ENCODE measurements at regions not wholly inside any gene's neighbourhood (a gene's known extent, or its start where the extent isn't known, plus 50 kb on each side); places are given as distances from the start of the nearest gene placed in this dataset.

DNA sequence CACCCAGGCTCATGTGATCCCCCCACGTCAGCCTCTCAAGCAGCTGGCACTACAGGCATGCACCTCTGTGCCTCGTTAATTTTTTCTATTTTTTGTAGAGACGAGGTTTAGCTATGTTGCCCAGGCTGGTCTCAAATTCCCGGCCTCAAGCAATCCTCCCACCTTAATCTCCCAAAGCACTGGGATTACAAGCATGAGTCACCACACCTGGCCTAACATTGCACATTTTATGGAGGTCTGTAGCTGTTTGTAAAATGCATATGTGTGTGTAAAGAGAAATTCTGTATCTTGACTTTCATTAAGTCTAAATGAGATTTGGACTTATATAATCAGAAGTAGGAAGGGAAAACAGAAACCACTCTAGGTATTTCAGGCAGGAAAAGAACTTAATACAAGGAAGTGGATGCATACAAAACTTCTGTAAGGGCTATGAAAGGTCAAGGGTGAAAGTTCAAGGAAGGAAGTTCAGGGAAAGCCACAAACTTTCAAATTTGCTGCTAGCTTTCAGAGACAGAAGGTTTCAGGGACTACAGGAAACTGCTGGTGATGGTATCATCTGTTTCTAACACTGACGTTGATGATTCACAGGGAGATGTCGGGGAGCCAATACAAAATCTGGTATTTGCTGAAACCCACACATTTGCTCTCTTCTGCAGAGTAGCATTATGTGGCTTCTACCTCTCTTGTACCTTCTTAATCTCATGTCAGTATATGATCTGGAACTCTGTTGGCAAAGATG is 209.4 kb downstream of the PIK3R1 start (continued):
- TF ChIP-seq HBP1 (CRISPR knock-in tag; IDR thresholded peaks at IDR 0.05), result no peak
- TF ChIP-seq ETV1 (tag; conservative IDR thresholded peaks at IDR 0.05; ENCODE audit: low read depth), result peak; percentile 73
- TF ChIP-seq, protein P1, sequence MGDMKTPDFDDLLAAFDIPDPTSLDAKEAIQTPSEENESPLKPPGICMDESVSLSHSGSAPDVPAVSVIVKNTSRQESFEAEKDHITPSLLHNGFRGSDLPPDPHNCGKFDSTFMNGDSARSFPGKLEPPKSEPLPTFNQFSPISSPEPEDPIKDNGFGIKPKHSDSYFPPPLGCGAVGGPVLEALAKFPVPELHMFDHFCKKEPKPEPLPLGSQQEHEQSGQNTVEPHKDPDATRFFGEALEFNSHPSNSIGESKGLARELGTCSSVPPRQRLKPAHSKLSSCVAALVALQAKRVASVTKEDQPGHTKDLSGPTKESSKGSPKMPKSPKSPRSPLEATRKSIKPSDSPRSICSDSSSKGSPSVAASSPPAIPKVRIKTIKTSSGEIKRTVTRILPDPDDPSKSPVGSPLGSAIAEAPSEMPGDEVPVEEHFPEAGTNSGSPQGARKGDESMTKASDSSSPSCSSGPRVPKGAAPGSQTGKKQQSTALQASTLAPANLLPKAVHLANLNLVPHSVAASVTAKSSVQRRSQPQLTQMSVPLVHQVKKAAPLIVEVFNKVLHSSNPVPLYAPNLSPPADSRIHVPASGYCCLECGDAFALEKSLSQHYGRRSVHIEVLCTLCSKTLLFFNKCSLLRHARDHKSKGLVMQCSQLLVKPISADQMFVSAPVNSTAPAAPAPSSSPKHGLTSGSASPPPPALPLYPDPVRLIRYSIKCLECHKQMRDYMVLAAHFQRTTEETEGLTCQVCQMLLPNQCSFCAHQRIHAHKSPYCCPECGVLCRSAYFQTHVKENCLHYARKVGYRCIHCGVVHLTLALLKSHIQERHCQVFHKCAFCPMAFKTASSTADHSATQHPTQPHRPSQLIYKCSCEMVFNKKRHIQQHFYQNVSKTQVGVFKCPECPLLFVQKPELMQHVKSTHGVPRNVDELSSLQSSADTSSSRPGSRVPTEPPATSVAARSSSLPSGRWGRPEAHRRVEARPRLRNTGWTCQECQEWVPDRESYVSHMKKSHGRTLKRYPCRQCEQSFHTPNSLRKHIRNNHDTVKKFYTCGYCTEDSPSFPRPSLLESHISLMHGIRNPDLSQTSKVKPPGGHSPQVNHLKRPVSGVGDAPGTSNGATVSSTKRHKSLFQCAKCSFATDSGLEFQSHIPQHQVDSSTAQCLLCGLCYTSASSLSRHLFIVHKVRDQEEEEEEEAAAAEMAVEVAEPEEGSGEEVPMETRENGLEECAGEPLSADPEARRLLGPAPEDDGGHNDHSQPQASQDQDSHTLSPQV (IDR thresholded peaks at IDR 0.05), result peak; percentile 96
- no peak for TF ChIP-seq ZNF740 (CRISPR knock-in tag; IDR thresholded peaks at IDR 0.05)
- peak in 1 of 2 experiments; percentile 48; a peak in 1 of 4 replicates for TF ChIP-seq ZNF740 (tag; IDR thresholded peaks at IDR 0.05)
- 0 out of 2 replicates have a peak, but pooled peaks have one; percentile 13 for TF ChIP-seq MYBL2 (IDR thresholded peaks at IDR 0.05; ENCODE audit: low read depth)
- no peak for TF ChIP-seq MYBL2 (CRISPR knock-in tag; IDR thresholded peaks at IDR 0.05; ENCODE audit: borderline replicate concordance)
- TF ChIP-seq ZNF197 (CRISPR knock-in tag; IDR thresholded peaks at IDR 0.05; ENCODE audit: low read depth), result 0 out of 2 replicates have a peak, but pooled peaks have one; percentile 8
- no peak for TF ChIP-seq ID3 (CRISPR knock-in tag; IDR thresholded peaks at IDR 0.05)
- TF ChIP-seq ID3 (tag; IDR thresholded peaks at IDR 0.05), result peak; percentile 94
- TF ChIP-seq, protein P2, sequence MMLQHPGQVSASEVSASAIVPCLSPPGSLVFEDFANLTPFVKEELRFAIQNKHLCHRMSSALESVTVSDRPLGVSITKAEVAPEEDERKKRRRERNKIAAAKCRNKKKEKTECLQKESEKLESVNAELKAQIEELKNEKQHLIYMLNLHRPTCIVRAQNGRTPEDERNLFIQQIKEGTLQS (IDR thresholded peaks at IDR 0.05), result peak; percentile 73
- TF ChIP-seq, protein P2 (CRISPR knock-in tag; conservative IDR thresholded peaks at IDR 0.05), result no peak
- TF ChIP-seq JUND (IDR thresholded peaks at IDR 0.05; ENCODE audit: borderline replicate concordance, low read depth, low read length), result peak; percentile 73
- peak; percentile 69; the same call in 2 of the 3 replicates for TF ChIP-seq JUND (tag; IDR thresholded peaks at IDR 0.05; ENCODE audit: borderline replicate concordance, low read depth, low read length)
- TF ChIP-seq RB1 (IDR thresholded peaks at IDR 0.05; ENCODE audit: low read depth), result no peak
- peak; percentile 72; the same call in 1 of the 2 replicates for TF ChIP-seq GATAD2A (IDR thresholded peaks at IDR 0.05)
- peak; percentile 84 for TF ChIP-seq ZNF175 (CRISPR knock-in tag; IDR thresholded peaks at IDR 0.05; ENCODE audit: low read depth)
- TF ChIP-seq, protein P3, sequence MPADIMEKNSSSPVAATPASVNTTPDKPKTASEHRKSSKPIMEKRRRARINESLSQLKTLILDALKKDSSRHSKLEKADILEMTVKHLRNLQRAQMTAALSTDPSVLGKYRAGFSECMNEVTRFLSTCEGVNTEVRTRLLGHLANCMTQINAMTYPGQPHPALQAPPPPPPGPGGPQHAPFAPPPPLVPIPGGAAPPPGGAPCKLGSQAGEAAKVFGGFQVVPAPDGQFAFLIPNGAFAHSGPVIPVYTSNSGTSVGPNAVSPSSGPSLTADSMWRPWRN (IDR thresholded peaks at IDR 0.05; ENCODE audit: low read depth), result no peak
- peak; percentile 44; the same call in 1 of the 2 replicates for TF ChIP-seq ESRRA (IDR thresholded peaks at IDR 0.05; ENCODE audit: borderline replicate concordance, low read depth)

Data from K562 (cell line).